GM21367 (cell line): ENCODE measurements at regions not wholly inside any gene's neighbourhood (a gene's known extent, or its start where the extent isn't known, plus 50 kb on each side); places are given as distances from the start of the nearest gene placed in this dataset.

Experiments
- ATAC-seq: cut with Tn5 transposase; IDR thresholded peaks from one replicate; pipeline ENCODE4 v1.9.1; 2021; ENCODE audit not compliant: unreplicated experiment

DNA sequence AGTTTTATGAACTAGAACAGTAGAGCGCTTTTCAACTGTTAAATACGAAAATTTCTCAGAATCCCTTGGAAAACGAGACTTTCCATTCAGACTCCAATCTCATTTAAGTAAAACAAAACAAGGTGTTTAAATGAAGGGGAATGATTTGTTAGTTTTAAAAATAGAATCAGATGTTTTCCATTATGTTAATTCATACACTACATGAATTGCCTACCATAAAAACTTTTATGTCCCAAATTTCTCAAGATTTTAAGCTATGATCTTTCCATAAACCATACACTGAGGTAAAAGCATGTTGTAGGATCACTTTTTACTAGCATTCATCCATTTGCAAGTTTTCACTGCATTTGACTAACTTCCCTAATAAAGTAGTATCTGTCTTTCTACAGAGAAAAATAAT lies 180.3 kb upstream of the ZP4 start:
- ATAC-seq: no peak

DNA sequence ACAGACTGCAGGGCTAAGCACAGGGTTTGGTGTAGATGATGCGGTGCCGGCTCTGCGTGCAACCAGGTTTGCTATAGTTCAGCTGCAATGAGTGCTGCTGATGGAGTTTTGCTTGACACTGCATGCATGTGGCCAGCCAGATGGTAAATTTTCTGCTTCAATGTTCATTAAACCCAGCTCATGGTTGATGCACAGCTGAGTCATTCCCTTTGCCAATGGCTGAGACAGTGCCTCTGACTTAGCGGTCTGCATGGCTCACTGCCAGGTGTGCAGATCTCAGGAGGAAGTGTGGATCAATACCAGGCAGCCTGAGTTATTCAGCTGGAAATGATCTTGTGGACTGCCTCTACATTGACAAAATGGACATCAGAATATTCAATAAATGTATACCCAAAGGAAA lies 172.7 kb upstream of the ZP4 start:
- ATAC-seq: no peak

- ATAC-seq: peak; percentile 41
Observed at GRCh38 chr1:238061967-238062613, 171.4 kb upstream of the ZP4 start.

GRCh38 chr1:238060061-238060460 lies 169.3 kb upstream of the ZP4 start:
- ATAC-seq: peak; percentile 53

DNA sequence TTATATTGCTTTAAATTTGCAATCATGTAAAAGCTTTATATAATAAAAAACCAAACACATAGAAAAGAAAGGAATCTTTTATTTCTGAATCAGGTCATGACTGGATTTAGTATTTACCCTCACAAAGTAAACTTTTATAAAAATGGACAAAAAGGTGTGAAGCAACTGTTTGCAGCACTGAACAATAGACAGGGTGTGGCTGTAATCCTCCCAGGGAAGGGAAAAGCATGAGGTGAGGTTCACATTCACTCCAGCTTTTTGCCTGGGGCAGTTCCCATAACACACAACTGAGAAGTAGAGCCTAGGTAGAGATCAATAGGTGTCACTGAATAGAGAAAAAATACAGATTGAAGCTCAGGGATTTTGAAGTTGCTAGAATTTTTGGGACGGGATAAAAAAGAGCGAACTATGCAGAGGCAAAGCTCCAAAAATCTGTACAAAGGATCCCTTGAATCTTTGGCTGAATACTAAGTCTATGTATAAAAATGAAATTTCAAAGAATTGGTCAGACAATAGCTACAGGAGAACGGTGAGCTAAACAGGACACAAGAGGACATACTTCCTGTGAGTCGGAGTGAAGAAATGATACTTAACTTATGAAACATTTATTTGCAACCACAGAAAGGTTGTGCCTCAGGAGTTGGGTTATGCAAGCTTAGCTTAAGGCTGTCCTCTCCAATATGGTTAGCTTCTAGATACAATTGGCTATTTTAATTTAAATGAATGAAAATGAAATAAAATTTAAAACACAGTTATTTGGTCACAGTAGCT lies 162.0 kb upstream of the ZP4 start:
- no peak for ATAC-seq

DNA sequence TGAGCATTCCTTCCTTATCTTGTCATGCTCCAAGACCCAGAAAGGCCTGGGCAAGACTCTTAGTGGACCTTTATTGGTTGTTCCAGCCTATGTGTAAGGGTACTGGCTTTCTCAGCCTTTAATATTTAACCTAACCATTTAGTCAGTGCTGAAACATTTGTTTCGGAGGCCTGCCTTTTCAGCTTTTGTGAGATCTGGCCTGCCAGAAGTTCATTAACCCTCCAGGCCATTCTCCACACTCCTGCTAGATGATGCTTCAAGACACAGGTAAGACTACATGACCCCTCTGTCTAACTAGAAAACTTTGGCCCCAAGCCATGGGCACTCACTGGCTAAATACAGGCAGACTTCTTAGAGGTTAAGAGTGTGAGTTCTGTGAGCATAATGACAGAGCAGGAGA lies 138.4 kb upstream of the ZP4 start:
- ATAC-seq: no peak

DNA sequence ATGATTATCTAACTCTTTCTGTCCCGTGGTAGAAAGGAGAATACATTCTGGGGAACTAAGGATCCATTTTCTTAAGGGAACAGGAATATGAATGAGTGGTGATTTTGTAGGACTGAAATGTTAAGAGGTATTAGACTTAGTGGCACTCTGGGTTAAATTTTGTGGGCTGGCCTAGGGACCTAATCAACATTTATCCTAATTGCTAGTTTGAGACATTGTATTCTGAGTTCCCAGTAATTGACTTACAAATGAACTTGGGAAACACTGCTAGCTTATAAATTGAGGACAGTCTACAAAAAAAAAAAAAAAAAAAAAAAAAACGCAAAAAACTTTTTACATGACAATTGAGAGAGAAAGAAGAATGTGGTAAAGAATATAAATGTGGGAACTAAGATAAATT lies 136.6 kb upstream of the ZP4 start:
- ATAC-seq: no peak

DNA sequence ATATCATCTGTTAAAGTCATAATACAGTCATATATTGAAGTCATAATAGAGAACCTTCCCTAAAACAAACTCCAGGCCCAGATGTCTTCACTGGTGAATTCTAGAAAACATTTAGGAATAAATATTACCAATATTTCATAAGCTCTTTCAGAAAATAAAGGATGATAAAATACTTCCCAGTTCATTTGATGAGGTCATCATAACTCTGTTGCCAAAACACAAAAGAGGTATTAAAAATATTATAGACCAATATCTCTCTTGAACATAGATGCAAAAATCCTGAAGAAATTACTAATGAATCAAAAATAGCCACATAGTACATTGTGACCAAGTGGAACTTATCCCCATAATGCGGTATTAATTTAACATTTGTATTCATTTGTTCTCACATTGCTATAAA lies 132.4 kb upstream of the ZP4 start:
- ATAC-seq: no peak

- ATAC-seq: no peak
Observed at GRCh38 chr1:238018214-238018613, 127.5 kb upstream of the ZP4 start.

GRCh38 chr1:238006779-238007178 lies 116.1 kb upstream of the ZP4 start:
- no peak for ATAC-seq

GRCh38 chr1:238005116-238005515 lies 114.4 kb upstream of the ZP4 start:
- ATAC-seq: no peak

DNA sequence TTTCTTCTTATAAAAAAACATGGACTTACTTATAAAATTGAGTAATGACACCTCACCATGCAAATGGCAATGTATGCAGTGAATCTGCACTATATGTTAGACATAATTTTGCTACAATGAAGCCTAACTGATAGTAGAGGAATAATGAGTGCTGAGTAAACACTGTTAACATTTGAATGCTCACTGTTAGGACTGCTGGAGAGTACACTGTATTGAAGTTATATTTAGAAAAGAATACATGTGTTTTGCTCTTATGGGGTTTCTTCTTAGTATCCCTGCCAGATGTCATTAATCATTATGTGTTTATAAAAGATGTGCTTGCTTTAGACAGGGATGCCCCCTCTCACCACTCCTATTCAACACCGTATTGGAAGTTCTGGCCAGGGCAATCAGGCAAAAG lies 111.1 kb upstream of the ZP4 start:
- ATAC-seq: no peak

DNA sequence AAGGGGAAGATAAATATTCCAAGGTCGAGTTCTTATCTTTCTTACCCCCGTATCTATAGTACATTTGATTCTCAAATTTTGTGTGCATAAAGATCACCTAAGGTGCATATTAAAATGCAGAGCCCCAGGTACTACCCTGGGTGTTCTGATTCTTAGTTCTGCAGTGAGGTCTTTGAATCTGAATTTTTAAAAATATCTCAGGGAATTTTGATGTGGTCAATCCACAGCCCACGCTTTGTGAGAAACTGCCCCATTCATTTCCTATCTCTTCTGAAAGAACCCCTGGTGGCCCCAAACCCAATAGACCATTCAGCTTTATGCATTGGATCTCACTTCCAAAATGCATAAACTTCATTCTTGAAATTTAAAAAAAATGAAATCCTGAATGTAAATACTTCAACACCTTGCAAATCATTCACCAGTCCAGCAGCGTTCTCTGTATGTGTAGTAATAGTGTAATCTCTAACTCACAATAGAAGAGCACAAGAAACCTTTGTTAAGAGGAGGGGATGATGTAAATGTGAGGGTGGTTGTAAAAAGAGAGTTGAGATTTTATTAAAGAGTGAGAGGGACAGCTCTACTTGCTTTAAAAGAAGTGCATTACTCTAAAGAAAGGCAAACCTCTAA lies 108.8 kb upstream of the ZP4 start:
- ATAC-seq: no peak

- no peak for ATAC-seq
Observed at GRCh38 chr1:237998581-237998980, 107.9 kb upstream of the ZP4 start.

GRCh38 chr1:237983496-237983895 lies 92.8 kb upstream of the ZP4 start:
- no peak for ATAC-seq

- ATAC-seq: no peak
Observed at GRCh38 chr1:237981223-237981622, 90.5 kb upstream of the ZP4 start.

- ATAC-seq: no peak
Observed at GRCh38 chr1:237976331-237976730, 85.6 kb upstream of the ZP4 start.

DNA sequence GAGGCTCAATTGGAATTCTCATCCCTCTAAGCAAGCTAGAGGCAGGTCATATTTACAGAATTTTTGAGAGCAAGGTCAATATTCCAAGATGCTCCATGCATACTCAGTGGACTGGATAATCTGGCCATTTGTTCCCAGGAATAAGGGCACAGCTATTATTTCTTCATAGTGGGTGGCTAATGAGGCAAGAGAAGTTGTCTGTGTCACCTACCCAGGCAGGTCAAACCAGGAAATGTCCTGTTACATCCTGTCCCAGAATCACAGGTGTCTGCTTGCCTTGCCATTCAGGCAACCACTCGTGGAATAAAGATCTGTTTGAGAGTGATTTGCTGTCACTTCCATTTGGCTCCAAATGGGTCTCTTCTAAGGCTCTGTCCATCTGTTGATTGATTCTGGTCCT lies 85.2 kb upstream of the ZP4 start:
- no peak for ATAC-seq

DNA sequence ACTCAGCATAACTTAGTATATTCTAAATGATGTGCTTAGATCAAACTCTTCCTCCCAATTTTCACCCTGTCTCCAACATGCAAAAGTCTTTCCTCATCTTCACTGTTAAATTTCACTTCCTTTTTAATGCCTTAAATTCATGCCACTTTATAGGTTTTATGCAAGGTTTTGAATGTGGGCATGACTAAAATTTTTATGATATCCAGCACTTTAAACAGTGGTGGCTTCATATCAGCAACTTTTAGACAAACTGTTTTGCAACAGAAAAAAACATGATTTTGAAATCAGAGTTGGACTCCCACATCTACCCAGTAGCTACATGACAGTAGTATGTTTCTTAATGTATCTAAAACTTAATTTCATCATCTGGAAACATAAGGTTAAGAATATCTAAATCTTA lies 84.7 kb upstream of the ZP4 start:
- ATAC-seq: no peak

GRCh38 chr1:237972186-237972585 lies 81.5 kb upstream of the ZP4 start:
- ATAC-seq: no peak

GRCh38 chr1:237962985-237963384 lies 72.3 kb upstream of the ZP4 start:
- ATAC-seq: no peak

DNA sequence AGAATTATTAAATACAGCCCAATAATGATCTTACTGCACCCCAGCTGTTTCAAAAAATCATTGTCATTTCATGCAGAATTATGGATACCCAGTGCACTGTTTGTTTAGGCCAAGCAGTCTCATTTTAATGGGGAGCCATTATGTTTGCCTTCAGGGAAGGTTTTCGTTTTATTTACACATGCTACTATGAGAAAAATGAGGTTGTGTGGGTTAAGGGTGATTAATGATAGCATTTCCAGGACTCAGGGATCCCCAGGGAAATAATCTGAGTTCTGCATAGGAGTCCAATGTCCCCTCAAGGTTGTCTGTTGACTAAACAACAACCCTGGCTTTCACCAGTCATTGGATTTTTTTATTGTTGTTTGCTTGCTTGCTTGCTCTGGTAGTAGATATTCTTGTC lies 71.0 kb upstream of the ZP4 start:
- no peak for ATAC-seq
